ENCODE measurements at regions not wholly inside any gene's neighbourhood (a gene's known extent, or its start where the extent isn't known, plus 50 kb on each side); places are given as distances from the start of the nearest gene placed in this dataset.
"Not testable (repeated sequence)": the region's sequence is repeated elsewhere in the genome, so short reads cannot be mapped to it uniquely, and the experiment has no call there.

GRCh38 chr14:49164074-49164473 is 422.1 kb downstream of the RPS29 start:
- H3K4me3 Mint-ChIP-seq, result no peak overlapping the region
- H3K27ac Mint-ChIP-seq, result no peak overlapping the region
- no peak for ATAC-seq
- H3K9me3 Mint-ChIP-seq, result no peaks in the 10 kb centered on the region
- DNase-seq (ENCODE audit: low spot score), result no peak
- no peaks in the 10 kb centered on the region for H3K36me3 Mint-ChIP-seq
- no peaks in the 10 kb centered on the region for H3K27me3 Mint-ChIP-seq
- no peaks in the 10 kb centered on the region for H3K4me1 Mint-ChIP-seq (ENCODE audit: low read depth in 2 of 2)

DNA sequence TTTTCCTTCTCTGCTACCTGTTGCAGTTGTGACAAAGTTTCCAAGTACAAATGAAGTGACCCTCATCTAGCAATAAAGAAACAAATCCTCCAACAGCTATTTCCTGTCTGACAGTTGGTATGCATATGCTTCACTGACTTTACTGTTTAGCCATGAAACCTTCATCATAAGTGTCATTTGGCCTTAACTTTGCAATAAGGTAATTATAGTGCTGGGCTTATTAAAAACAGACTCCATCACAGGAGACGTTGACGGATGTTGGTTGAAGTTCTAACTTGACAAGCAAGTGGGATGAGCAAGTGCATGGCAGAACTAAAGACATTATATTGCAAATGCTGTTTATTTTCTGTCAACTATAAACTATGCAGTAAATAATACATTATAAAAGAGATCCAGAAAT is 425.2 kb downstream of the RPS29 start:
- no peak for DNase-seq (ENCODE audit: low spot score)
- Mint-ChIP-seq H3K9me3 (no peaks in the 10 kb centered on the region), H3K4me3 (no peak overlapping the region), H3K27me3 (no peaks in the 10 kb centered on the region), H3K27ac (no peak overlapping the region), H3K4me1 (ENCODE audit: low read depth in 2 of 2) (no peaks in the 10 kb centered on the region), H3K36me3 (peaks cover 6% of the 10 kb centered on the region)
- no peak for ATAC-seq

- Mint-ChIP-seq H3K27ac (no peak overlapping the region), H3K4me1 (ENCODE audit: low read depth in 2 of 2) (no peaks in the 10 kb centered on the region)
- no peak for ATAC-seq
Observed at GRCh38 chr14:49159081-49159480, 427.1 kb downstream of the RPS29 start.

GRCh38 chr14:49139593-49139992 is 446.6 kb downstream of the RPS29 start:
- no peaks in the 10 kb centered on the region for H3K4me1 Mint-ChIP-seq (ENCODE audit: low read depth in 2 of 2)
- H3K36me3 Mint-ChIP-seq, result no peaks in the 10 kb centered on the region
- no peaks in the 10 kb centered on the region for H3K27me3 Mint-ChIP-seq
- H3K4me3 Mint-ChIP-seq, result no peak overlapping the region
- ATAC-seq (no peak), DNase-seq (ENCODE audit: low spot score) (no peak)
- H3K9me3 Mint-ChIP-seq, result peaks cover 10% of the 10 kb centered on the region
- no peak overlapping the region for H3K27ac Mint-ChIP-seq

More at GRCh38 chr14:49159081-49159480, 427.1 kb downstream of the RPS29 start:
- no peaks in the 10 kb centered on the region for H3K9me3 Mint-ChIP-seq
- DNase-seq (ENCODE audit: low spot score), result no peak
- no peak overlapping the region for H3K4me3 Mint-ChIP-seq
- H3K36me3 Mint-ChIP-seq, result peaks cover 6% of the 10 kb centered on the region
- H3K27me3 Mint-ChIP-seq, result no peaks in the 10 kb centered on the region

- ATAC-seq (no peak), DNase-seq (ENCODE audit: low spot score) (no peak)
- no peaks in the 10 kb centered on the region for H3K4me1 Mint-ChIP-seq (ENCODE audit: low read depth in 2 of 2)
- H3K4me3 Mint-ChIP-seq, result no peak overlapping the region
- H3K27ac Mint-ChIP-seq, result no peak overlapping the region
- H3K27me3 Mint-ChIP-seq, result no peaks in the 10 kb centered on the region
- H3K36me3 Mint-ChIP-seq, result no peaks in the 10 kb centered on the region
- peaks cover 2% of the 10 kb centered on the region for H3K9me3 Mint-ChIP-seq
Observed at GRCh38 chr14:49134940-49135339, 451.2 kb downstream of the RPS29 start.

- Mint-ChIP-seq H3K4me3 (no peak overlapping the region), H3K27ac (no peak overlapping the region), H3K4me1 (ENCODE audit: low read depth in 2 of 2) (no peaks in the 10 kb centered on the region), H3K36me3 (no peaks in the 10 kb centered on the region), H3K27me3 (no peaks in the 10 kb centered on the region), H3K9me3 (peaks cover under 1% of the 10 kb centered on the region)
- DNase-seq (ENCODE audit: low spot score) (no peak), ATAC-seq (no peak)
Observed at GRCh38 chr14:49121246-49121645, 464.9 kb downstream of the RPS29 start.

DNA sequence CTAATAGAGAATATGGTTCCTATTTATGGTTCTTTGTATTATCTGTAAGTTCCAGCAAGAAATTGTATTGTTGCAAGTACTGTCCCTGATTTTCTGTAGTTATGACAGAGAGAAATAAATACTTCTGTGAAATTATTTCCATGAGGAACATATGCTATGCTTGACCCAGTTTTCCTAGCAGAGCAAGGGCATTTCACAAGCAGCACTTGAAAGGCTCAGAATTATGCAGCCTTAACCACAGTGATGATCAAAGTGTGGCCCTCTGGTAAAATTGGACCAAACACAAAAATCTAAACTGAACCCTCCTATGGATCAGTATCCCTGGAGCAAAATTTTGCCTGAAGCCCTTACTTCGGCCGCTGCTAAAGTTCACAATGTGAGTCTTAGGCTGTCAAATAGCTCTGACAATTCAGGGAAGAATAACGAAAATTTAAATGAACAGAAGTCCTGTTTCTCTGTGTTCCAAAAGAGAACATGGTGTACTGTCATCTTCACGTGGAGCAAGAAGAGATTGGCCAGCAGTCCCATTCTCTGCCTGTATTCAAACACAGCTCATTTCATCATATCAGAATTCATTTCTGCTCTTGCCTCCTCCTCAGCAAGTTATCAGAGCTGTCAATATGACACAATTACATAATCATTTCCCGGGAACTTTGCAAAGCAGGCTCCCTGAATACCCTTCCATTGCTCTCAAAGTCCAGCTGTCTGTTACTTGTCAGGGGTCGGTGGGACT is 471.9 kb downstream of the RPS29 start:
- Mint-ChIP-seq H3K27ac (no peak overlapping the region), H3K36me3 (no peaks in the 10 kb centered on the region), H3K9me3 (no peaks in the 10 kb centered on the region), H3K4me3 (no peak overlapping the region), H3K4me1 (ENCODE audit: low read depth in 2 of 2) (no peaks in the 10 kb centered on the region), H3K27me3 (no peaks in the 10 kb centered on the region)
- ATAC-seq, result no peak
- DNase-seq (ENCODE audit: low spot score), result no peak

DNA sequence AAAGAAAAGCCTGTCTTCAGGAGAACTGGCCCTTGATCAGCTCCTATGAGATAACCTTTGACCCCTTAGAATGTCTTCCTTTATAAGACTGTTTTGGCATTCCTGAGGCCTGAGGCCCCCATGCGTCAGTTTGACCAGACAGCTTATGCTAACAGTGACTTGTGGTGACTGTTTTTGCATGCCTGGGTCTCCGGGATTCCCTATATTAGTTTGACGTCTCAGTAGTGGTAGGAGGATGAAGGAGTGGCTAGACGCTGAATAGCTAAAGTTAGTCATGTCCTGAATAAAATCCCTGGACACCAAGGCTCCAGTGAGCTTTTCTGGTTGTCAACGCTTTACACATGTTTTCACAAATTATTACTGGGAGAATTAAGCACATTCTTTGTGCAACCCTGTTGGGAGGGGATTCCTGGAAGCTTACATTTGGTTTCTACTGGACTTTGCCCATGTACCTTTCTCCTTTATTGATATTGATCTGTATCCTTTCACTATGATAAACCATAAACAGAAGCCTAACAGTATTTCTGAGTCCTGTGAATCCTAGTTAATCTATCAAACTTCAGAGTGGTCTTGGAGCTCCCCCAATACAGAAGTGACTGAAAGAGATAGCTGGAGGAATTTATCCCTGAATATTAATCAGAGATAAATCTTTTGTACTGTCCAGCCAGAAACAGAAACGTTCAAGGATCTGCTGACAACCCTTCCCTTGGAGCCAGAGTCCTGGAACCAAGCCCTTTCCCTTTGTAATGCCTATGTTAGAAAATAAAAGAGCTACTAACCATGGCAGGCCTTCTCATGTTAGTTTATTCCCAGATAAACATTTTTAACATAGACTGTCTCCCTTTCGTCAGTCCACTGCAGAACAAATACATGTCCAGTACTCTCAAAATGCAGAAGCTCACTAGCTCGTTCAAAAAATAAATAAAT is 479.2 kb downstream of the RPS29 start:
- Mint-ChIP-seq H3K36me3 (no peaks in the 10 kb centered on the region), H3K27me3 (no peaks in the 10 kb centered on the region), H3K9me3 (peaks cover 3% of the 10 kb centered on the region), H3K27ac (no peak overlapping the region), H3K4me3 (no peak overlapping the region), H3K4me1 (ENCODE audit: low read depth in 2 of 2) (no peaks in the 10 kb centered on the region)
- ATAC-seq (no peak), DNase-seq (ENCODE audit: low spot score) (no peak)

GRCh38 chr14:49105956-49106355 is 480.2 kb downstream of the RPS29 start:
- Mint-ChIP-seq H3K4me3 (no peak overlapping the region), H3K36me3 (no peaks in the 10 kb centered on the region), H3K4me1 (ENCODE audit: low read depth in 2 of 2) (no peaks in the 10 kb centered on the region), H3K9me3 (peaks cover 3% of the 10 kb centered on the region), H3K27ac (no peak overlapping the region), H3K27me3 (no peaks in the 10 kb centered on the region)
- ATAC-seq (no peak), DNase-seq (ENCODE audit: low spot score) (no peak)

DNA sequence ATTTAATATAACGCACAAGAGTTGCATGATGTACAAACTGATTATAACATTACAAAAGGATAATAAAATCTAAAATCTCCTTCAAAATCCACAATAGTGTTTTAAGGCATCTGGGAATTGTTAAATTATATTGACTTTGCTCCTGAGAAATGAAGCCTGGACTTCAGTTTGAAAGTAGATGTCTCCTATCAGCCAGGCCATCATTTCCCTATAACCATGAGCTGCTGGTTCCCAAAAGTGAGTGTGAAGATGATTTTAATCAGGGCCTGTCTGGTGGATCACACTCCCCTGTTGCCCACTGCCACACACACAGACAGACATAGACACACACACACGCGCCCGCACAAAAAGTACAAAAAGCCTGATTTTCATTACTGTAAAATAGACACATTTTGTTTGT is 480.7 kb downstream of the RPS29 start:
- no peaks in the 10 kb centered on the region for H3K27me3 Mint-ChIP-seq
- ATAC-seq (no peak), DNase-seq (ENCODE audit: low spot score) (no peak)
- peaks cover 3% of the 10 kb centered on the region for H3K9me3 Mint-ChIP-seq
- no peak overlapping the region for H3K4me3 Mint-ChIP-seq
- H3K4me1 Mint-ChIP-seq (ENCODE audit: low read depth in 2 of 2), result no peaks in the 10 kb centered on the region
- no peaks in the 10 kb centered on the region for H3K36me3 Mint-ChIP-seq
- no peak overlapping the region for H3K27ac Mint-ChIP-seq

- no peak for DNase-seq (ENCODE audit: low spot score)
- no peaks in the 10 kb centered on the region for H3K27me3 Mint-ChIP-seq
- H3K36me3 Mint-ChIP-seq, result no peaks in the 10 kb centered on the region
- no peaks in the 10 kb centered on the region for H3K4me1 Mint-ChIP-seq (ENCODE audit: low read depth in 2 of 2)
- H3K27ac Mint-ChIP-seq, result no peak overlapping the region
- H3K4me3 Mint-ChIP-seq, result no peak overlapping the region
- peaks cover 6% of the 10 kb centered on the region for H3K9me3 Mint-ChIP-seq
- ATAC-seq, result no peak
Observed at GRCh38 chr14:49092345-49092744, 493.8 kb downstream of the RPS29 start.

- peaks cover 6% of the 10 kb centered on the region for H3K9me3 Mint-ChIP-seq
- no peak overlapping the region for H3K4me3 Mint-ChIP-seq
- ATAC-seq (no peak), DNase-seq (ENCODE audit: low spot score) (no peak)
- H3K27ac Mint-ChIP-seq, result no peak overlapping the region
- H3K36me3 Mint-ChIP-seq, result no peaks in the 10 kb centered on the region
- no peaks in the 10 kb centered on the region for H3K27me3 Mint-ChIP-seq
- H3K4me1 Mint-ChIP-seq (ENCODE audit: low read depth in 2 of 2), result no peaks in the 10 kb centered on the region
Observed at GRCh38 chr14:49089107-49089506, 497.1 kb downstream of the RPS29 start.

GRCh38 chr14:49073292-49073691 is 512.9 kb downstream of the RPS29 start:
- H3K36me3 Mint-ChIP-seq; H3K4me3 Mint-ChIP-seq; H3K27ac Mint-ChIP-seq; H3K4me1 Mint-ChIP-seq (ENCODE audit: low read depth in 2 of 2); H3K27me3 Mint-ChIP-seq; ATAC-seq; DNase-seq (ENCODE audit: low spot score): not testable (repeated sequence)
- H3K9me3 Mint-ChIP-seq, result peaks cover 10% of the 10 kb centered on the region

GRCh38 chr14:49058511-49058910 is 527.7 kb downstream of the RPS29 start:
- DNase-seq (ENCODE audit: low spot score) (no peak), ATAC-seq (no peak)
- H3K9me3 Mint-ChIP-seq, result peaks cover 3% of the 10 kb centered on the region
- H3K4me1 Mint-ChIP-seq (ENCODE audit: low read depth in 2 of 2), result no peaks in the 10 kb centered on the region
- no peaks in the 10 kb centered on the region for H3K36me3 Mint-ChIP-seq
- no peak overlapping the region for H3K4me3 Mint-ChIP-seq
- no peaks in the 10 kb centered on the region for H3K27me3 Mint-ChIP-seq
- no peak overlapping the region for H3K27ac Mint-ChIP-seq
